ENCODE measurements at regions not wholly inside any gene's neighbourhood (a gene's known extent, or its start where the extent isn't known, plus 50 kb on each side); places are given as distances from the start of the nearest gene placed in this dataset.

GRCh38 chr3:13130464-13131193, 57.4 kb upstream of the IQSEC1 start:
- H3K27ac ChIP-seq (ENCODE audit: low read length) = no peak overlapping the region
- no peak overlapping the region for H3K4me3 ChIP-seq (ENCODE audit: low read length)
- no CpG with 5 or more reads among the region's 3 CpGs for WGBS (ENCODE audit: insufficient coverage)
- H3K4me1 ChIP-seq (ENCODE audit: control insufficient read depth, insufficient read depth, low read length) = peaks cover 2% of the 10 kb centered on the region
- H3K9me3 ChIP-seq (replicated peaks; ENCODE audit: control insufficient read depth, low read depth, low read length) = no peaks in the 10 kb centered on the region
- no peaks in the 10 kb centered on the region for H3K36me3 ChIP-seq (ENCODE audit: control insufficient read depth, insufficient read depth, low read length)
- DNase-seq = no peak
- H3K27me3 ChIP-seq (ENCODE audit: control insufficient read depth, insufficient read depth, low read length) = peaks cover 4% of the 10 kb centered on the region

- H3K9me3 ChIP-seq (replicated peaks; ENCODE audit: control insufficient read depth, low read depth, low read length) = no peaks in the 10 kb centered on the region
- H3K4me3 ChIP-seq (ENCODE audit: low read length) = no peak overlapping the region
- DNase-seq = no peak
- H3K27ac ChIP-seq (ENCODE audit: low read length) = no peak overlapping the region
- peaks cover 13% of the 10 kb centered on the region for H3K27me3 ChIP-seq (ENCODE audit: control insufficient read depth, insufficient read depth, low read length)
- WGBS (ENCODE audit: insufficient coverage) = 76% methylated on average over 11 of the region's 13 CpGs
- H3K36me3 ChIP-seq (ENCODE audit: control insufficient read depth, insufficient read depth, low read length) = no peaks in the 10 kb centered on the region
- no peaks in the 10 kb centered on the region for H3K4me1 ChIP-seq (ENCODE audit: control insufficient read depth, insufficient read depth, low read length)
Measured at GRCh38 chr3:13125092-13126015, 52.1 kb upstream of the IQSEC1 start.

DNA sequence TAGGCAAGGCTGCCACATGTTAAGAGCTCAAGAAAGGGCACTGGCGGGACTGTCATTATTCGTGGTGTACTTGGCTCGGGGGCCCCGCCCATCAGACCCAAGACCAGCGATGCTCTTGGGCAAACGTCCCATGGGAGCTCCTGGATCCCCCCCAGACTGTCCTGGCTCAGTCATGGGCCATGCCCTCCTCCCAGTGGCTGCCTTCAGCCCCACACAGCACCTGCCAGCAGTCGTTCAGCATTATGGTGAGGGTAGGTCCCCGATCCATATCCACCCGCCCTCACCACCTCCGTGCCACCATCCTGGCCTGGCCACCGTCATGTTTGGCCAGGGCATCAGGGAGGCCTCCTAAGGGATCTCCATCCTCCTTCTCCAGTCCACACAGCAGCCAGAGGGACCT, 51.4 kb upstream of the IQSEC1 start:
- Histone ChIP-seq H3K36me3 (ENCODE audit: control insufficient read depth, insufficient read depth, low read length) (no peaks in the 10 kb centered on the region), H3K4me1 (ENCODE audit: control insufficient read depth, insufficient read depth, low read length) (no peaks in the 10 kb centered on the region), H3K9me3 (replicated peaks; ENCODE audit: control insufficient read depth, low read depth, low read length) (no peaks in the 10 kb centered on the region), H3K27ac (ENCODE audit: low read length) (no peak overlapping the region), H3K27me3 (ENCODE audit: control insufficient read depth, insufficient read depth, low read length) (peaks cover 18% of the 10 kb centered on the region), H3K4me3 (ENCODE audit: low read length) (no peak overlapping the region)
- no peak for DNase-seq
- WGBS (ENCODE audit: insufficient coverage) = 70% methylated on average over 10 of the region's 11 CpGs

GRCh38 chr3:13123765-13124164, 50.5 kb upstream of the IQSEC1 start:
- Histone ChIP-seq H3K4me1 (ENCODE audit: control insufficient read depth, insufficient read depth, low read length) (no peaks in the 10 kb centered on the region), H3K4me3 (ENCODE audit: low read length) (no peak overlapping the region), H3K9me3 (replicated peaks; ENCODE audit: control insufficient read depth, low read depth, low read length) (no peaks in the 10 kb centered on the region), H3K36me3 (ENCODE audit: control insufficient read depth, insufficient read depth, low read length) (no peaks in the 10 kb centered on the region), H3K27ac (ENCODE audit: low read length) (no peak overlapping the region), H3K27me3 (ENCODE audit: control insufficient read depth, insufficient read depth, low read length) (peaks cover 20% of the 10 kb centered on the region)
- no peak for DNase-seq
- 82% methylated on average over 11 of the region's 11 CpGs for WGBS (ENCODE audit: insufficient coverage)

- Histone ChIP-seq H3K4me1 (ENCODE audit: control insufficient read depth, insufficient read depth, low read length) (no peaks in the 10 kb centered on the region), H3K9me3 (replicated peaks; ENCODE audit: control insufficient read depth, low read depth, low read length) (no peaks in the 10 kb centered on the region), H3K36me3 (ENCODE audit: control insufficient read depth, insufficient read depth, low read length) (no peaks in the 10 kb centered on the region), H3K27me3 (ENCODE audit: control insufficient read depth, insufficient read depth, low read length) (peaks cover 20% of the 10 kb centered on the region), H3K4me3 (ENCODE audit: low read length) (no peak overlapping the region), H3K27ac (ENCODE audit: low read length) (no peak overlapping the region)
- no peak for DNase-seq
- WGBS (ENCODE audit: insufficient coverage) = 79% methylated on average over 5 of the region's 10 CpGs
Measured at GRCh38 chr3:13123013-13123654, 49.9 kb upstream of the IQSEC1 start.

All from muscle of leg (tissue), 3 donors.